BJ (cell line): ENCODE measurements at regions not wholly inside any gene's neighbourhood (a gene's known extent, or its start where the extent isn't known, plus 50 kb on each side); places are given as distances from the start of the nearest gene placed in this dataset.
A peak's percentile ranks its signal among the peaks of the same experiment; 100 is the strongest.

Experiments used
- CTCF ChIA-PET: fragments of 350-600 bp; formaldehyde crosslinking; extraction: SDS; loops from one replicate; lab custom pipeline; 2021; ENCODE audit warnings: antibody characterized with exemption, inconsistent platforms; lab: Yijun Ruan, JAX
- POLR2A ChIA-PET: fragments of 300-600 bp; sonication (Branson Sonifier 250); formaldehyde crosslinking; extraction: SDS; loops from one replicate; lab custom pipeline; 2021; ENCODE audit warnings: antibody characterized with exemption; lab: Charles Lee
- DNase-seq: peaks from one replicate; pipeline ENCODE4 v3.0.0-alpha.2; 2011; ENCODE audit warnings: low read depth
- H3K27me3 ChIP-seq: 2 replicates; pipeline ENCODE4 v1.6.0; 2011; ENCODE audit warnings: low read length; ENCODE audit not compliant: control insufficient read depth, insufficient read depth
- H3K36me3 ChIP-seq: 2 replicates; pipeline ENCODE4 v1.5.1; 2011; ENCODE audit warnings: low read length; ENCODE audit not compliant: control insufficient read depth, insufficient read depth
- H3K4me3 ChIP-seq: 2 replicates; pipeline ENCODE4 v1.5.1; 2011; ENCODE audit warnings: low read depth, mild to moderate bottlenecking, control low read depth, low read length
- CTCF ChIP-seq: IDR thresholded peaks from 2 replicates; pipeline ENCODE4 v1.5.1; 2011; ENCODE audit warnings: low read depth, mild to moderate bottlenecking, control low read depth, inconsistent platforms, low read length, moderate library complexity; ENCODE audit not compliant: insufficient read depth

GRCh38 chr14:21846227-21846885, 172.7 kb upstream of the OR4E1 start:
- Histone ChIP-seq H3K36me3 (no peaks in the 10 kb centered on the region), H3K4me3 (no peak overlapping the region), H3K27me3 (no peaks in the 10 kb centered on the region)
- POLR2A ChIA-PET = no interaction called here
- no peak for DNase-seq
- CTCF ChIA-PET = no interaction called here
- TF ChIP-seq CTCF = peak; percentile 40

DNA sequence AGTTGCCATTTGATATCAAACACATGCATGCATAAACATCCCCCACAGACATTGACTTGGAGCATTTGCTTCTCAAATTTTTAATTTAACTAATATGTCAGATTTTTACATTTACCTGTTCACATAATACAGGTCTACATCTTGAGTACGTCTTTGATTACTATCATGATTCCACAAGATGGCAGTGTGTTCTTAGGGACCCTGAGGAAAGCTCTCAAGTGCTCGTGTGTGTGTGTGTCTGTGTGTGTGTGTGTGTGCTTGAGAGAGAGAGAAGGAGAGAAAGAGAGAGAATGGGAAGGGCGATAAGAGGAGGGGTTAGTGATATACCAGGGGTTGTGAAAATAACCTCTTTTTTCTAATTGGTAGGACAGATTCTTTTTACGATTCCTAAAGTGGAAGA, 167.1 kb upstream of the OR4E1 start:
- no peaks in the 10 kb centered on the region for H3K27me3 ChIP-seq
- ChIA-PET POLR2A (interaction anchor here (0.6 kb wide), 1 partner anchor 9 kb away, joined by 3 read pairs; no protein-coding TSS in a partner anchor), CTCF (interaction anchor here (0.6 kb wide), 1 partner anchor 20 kb away, joined by 3 read pairs; no protein-coding TSS in a partner anchor)
- no peak overlapping the region for H3K4me3 ChIP-seq
- TF ChIP-seq CTCF = no peak
- H3K36me3 ChIP-seq = no peaks in the 10 kb centered on the region
- DNase-seq = no peak

DNA sequence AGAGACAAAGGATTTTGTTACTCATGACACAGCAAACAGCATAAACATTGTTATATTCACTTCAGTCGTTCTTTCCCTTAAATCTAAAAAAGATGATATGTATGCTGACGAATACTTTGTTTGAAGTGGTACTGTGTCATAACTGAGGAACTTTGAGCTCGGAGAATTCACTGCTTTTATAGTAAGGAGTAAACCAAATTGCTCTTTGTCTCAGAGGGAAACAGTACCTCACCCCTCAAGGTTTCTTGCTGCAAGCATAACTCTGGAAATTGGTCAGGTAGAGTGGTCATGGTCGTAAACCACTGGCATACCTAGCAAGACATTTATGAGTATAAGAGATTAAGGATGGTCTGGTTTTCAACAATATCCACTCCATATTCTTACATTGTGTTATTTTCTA, 160.2 kb upstream of the OR4E1 start:
- no peak for DNase-seq
- no peaks in the 10 kb centered on the region for H3K36me3 ChIP-seq
- ChIA-PET POLR2A (no interaction called here), CTCF (no interaction called here)
- no peak for TF ChIP-seq CTCF
- no peak overlapping the region for H3K4me3 ChIP-seq
- H3K27me3 ChIP-seq = no peaks in the 10 kb centered on the region

- POLR2A ChIA-PET = no interaction called here
- CTCF ChIA-PET = no interaction called here
- no peak overlapping the region for H3K4me3 ChIP-seq
- no peaks in the 10 kb centered on the region for H3K36me3 ChIP-seq
- no peak for DNase-seq
- no peak for TF ChIP-seq CTCF
- no peaks in the 10 kb centered on the region for H3K27me3 ChIP-seq
Measured at GRCh38 chr14:21825845-21826244, 152.2 kb upstream of the OR4E1 start.

DNA sequence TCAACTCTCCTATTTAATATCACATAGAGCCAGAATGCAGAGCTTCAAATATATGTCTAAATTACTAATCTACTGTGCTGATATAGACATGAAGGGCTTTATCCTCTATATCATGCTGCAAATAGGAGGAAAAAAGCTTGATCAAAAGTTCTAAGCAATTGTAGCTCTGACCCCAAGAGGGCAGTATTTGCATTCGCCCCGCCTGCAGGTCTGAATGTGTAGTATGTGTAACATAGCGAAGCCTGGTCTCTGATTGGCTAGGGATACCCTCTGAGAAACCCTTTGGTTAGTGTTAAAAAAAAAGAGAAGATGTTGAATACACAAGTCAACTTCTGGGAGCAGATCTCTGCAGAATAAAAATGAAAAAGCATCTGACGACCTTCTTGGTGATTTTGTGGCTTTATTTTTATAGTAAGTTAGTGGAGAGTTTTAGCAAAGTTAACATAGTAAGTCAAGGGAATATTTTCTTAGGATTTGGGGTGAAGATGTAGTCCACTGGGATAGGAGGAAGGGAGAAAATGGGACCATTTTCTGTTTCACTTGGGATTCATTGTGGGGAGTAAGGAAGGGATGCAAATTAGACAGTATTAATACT, 151.6 kb upstream of the OR4E1 start:
- no peak for DNase-seq
- Histone ChIP-seq H3K4me3 (no peak overlapping the region), H3K36me3 (no peaks in the 10 kb centered on the region), H3K27me3 (no peaks in the 10 kb centered on the region)
- POLR2A ChIA-PET = no interaction called here
- CTCF ChIA-PET = no interaction called here
- TF ChIP-seq CTCF = 0 out of 2 replicates have a peak, but pooled peaks have one; percentile 5
